ENCODE measurements at regions not wholly inside any gene's neighbourhood (a gene's known extent, or its start where the extent isn't known, plus 50 kb on each side); places are given as distances from the start of the nearest gene placed in this dataset.

DNA sequence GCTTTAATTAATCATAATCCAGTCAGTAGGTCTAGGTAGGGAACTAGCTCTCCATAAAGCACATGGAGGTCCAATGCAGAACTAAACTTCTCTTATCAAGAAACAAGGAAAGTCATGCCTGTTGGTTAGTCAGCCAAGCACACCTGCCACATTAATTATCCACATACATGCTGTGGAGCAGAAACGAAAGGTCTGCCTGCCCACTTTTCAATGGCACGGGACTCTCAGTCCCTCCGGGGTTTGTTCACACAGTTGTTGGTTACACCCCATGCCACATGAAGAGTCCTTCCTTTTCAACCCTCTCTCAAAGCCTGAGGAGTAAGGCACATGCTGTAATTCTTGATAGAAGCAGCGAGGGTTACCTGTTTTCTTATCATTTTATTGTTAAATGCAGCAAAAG, 1096.4 kb upstream of the MAP3K7 start:
- no peak overlapping the region for H3K4me3 Mint-ChIP-seq
- TF ChIP-seq, protein P1, sequence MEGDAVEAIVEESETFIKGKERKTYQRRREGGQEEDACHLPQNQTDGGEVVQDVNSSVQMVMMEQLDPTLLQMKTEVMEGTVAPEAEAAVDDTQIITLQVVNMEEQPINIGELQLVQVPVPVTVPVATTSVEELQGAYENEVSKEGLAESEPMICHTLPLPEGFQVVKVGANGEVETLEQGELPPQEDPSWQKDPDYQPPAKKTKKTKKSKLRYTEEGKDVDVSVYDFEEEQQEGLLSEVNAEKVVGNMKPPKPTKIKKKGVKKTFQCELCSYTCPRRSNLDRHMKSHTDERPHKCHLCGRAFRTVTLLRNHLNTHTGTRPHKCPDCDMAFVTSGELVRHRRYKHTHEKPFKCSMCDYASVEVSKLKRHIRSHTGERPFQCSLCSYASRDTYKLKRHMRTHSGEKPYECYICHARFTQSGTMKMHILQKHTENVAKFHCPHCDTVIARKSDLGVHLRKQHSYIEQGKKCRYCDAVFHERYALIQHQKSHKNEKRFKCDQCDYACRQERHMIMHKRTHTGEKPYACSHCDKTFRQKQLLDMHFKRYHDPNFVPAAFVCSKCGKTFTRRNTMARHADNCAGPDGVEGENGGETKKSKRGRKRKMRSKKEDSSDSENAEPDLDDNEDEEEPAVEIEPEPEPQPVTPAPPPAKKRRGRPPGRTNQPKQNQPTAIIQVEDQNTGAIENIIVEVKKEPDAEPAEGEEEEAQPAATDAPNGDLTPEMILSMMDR (conservative IDR thresholded peaks at IDR 0.05) = no peak
- Histone ChIP-seq H3K79me2 (ENCODE audit: insufficient read depth, low read length) (no peaks in the 10 kb centered on the region), H4K91ac (ENCODE audit: insufficient read length, low read depth, low read length) (no peak overlapping the region), H2AK5ac (ENCODE audit: insufficient read length, low read length) (no peak overlapping the region), H2BK120ac (ENCODE audit: low read depth, low read length, poor library complexity, severe bottlenecking) (no peak overlapping the region), H2BK15ac (ENCODE audit: low read depth, low read length) (no peak overlapping the region), H3K27ac (ENCODE audit: insufficient read length, low read depth, low read length) (no peak overlapping the region), H3K4ac (ENCODE audit: low read depth, low read length) (no peak overlapping the region), H4K5ac (ENCODE audit: insufficient read length, low read depth, low read length) (no peak overlapping the region), H3K9ac (ENCODE audit: extremely low read depth, insufficient read length, low read length) (no peak overlapping the region), H2AFZ (ENCODE audit: low read length) (no peak overlapping the region), H3T11ph (ENCODE audit: low read length) (no peak overlapping the region), H3K79me1 (ENCODE audit: insufficient read depth, low read depth, low read length, poor library complexity, severe bottlenecking) (no peaks in the 10 kb centered on the region), H3K4me2 (ENCODE audit: insufficient read depth, insufficient read length, low read length) (no peak overlapping the region), H3K27me3 (ENCODE audit: insufficient read depth, low read length) (no peaks in the 10 kb centered on the region), H2BK20ac (ENCODE audit: low read depth, low read length, poor library complexity, severe bottlenecking) (no peak overlapping the region), H3K4me1 (ENCODE audit: insufficient read depth, low read length) (peaks cover 2% of the 10 kb centered on the region; the same call in 1 of the 2 replicates), H3K23me2 (ENCODE audit: insufficient read length, low read depth, low read length, poor library complexity, severe bottlenecking) (no peaks in the 10 kb centered on the region), H3K18ac (ENCODE audit: insufficient read length, low read depth, low read length) (no peak overlapping the region), H4K20me1 (ENCODE audit: control insufficient read depth, insufficient read depth, insufficient read length) (no peaks in the 10 kb centered on the region), H3K23ac (ENCODE audit: insufficient read length, low read depth, low read length) (no peak overlapping the region), H3K9me3 (ENCODE audit: control insufficient read depth, low read depth, low read length) (no peaks in the 10 kb centered on the region), H4K8ac (replicated peaks; ENCODE audit: insufficient read length, low read depth, low read length) (no peak overlapping the region), H3K56ac (ENCODE audit: insufficient read length, low read depth, low read length) (no peak overlapping the region), H2BK12ac (ENCODE audit: insufficient read length, low read depth, low read length) (no peak overlapping the region), H3K14ac (ENCODE audit: insufficient read depth, low read length) (no peak overlapping the region), H2BK5ac (ENCODE audit: insufficient read length, low read length) (no peak overlapping the region)
- no peaks in the 10 kb centered on the region for H3K36me3 Mint-ChIP-seq (ENCODE audit: insufficient read depth in 1 of 3, low read depth in 3 of 3)
- peaks cover 3 to 7% of the 10 kb centered on the region in 2 experiments; a peak in 2 of 4 replicates for H3K4me1 Mint-ChIP-seq
- no peaks in the 10 kb centered on the region for H3K27me3 Mint-ChIP-seq (ENCODE audit: low read depth)
- no peak for DNase-seq
- WGBS (ENCODE audit: extremely low coverage, insufficient read length, low lambda C conversion rate) = no CpG with 5 or more reads among the region's 4 CpGs
- H3K9me3 Mint-ChIP-seq = no peaks in the 10 kb centered on the region
- no peak overlapping the region for H3K27ac Mint-ChIP-seq

All from H9 (cell line).